ENCODE measurements at regions not wholly inside any gene's neighbourhood (a gene's known extent, or its start where the extent isn't known, plus 50 kb on each side); places are given as distances from the start of the nearest gene placed in this dataset.

- TF ChIP-seq, protein P1, sequence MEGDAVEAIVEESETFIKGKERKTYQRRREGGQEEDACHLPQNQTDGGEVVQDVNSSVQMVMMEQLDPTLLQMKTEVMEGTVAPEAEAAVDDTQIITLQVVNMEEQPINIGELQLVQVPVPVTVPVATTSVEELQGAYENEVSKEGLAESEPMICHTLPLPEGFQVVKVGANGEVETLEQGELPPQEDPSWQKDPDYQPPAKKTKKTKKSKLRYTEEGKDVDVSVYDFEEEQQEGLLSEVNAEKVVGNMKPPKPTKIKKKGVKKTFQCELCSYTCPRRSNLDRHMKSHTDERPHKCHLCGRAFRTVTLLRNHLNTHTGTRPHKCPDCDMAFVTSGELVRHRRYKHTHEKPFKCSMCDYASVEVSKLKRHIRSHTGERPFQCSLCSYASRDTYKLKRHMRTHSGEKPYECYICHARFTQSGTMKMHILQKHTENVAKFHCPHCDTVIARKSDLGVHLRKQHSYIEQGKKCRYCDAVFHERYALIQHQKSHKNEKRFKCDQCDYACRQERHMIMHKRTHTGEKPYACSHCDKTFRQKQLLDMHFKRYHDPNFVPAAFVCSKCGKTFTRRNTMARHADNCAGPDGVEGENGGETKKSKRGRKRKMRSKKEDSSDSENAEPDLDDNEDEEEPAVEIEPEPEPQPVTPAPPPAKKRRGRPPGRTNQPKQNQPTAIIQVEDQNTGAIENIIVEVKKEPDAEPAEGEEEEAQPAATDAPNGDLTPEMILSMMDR (IDR thresholded peaks at IDR 0.05), result no peak
- TF ChIP-seq EP300 (IDR thresholded peaks at IDR 0.05), result no peak
Measured at GRCh38 chr7:124390301-124390700, 357.4 kb upstream of the TMEM229A start.

All from ovary (tissue), 3 donors.